ENCODE measurements at regions not wholly inside any gene's neighbourhood (a gene's known extent, or its start where the extent isn't known, plus 50 kb on each side); places are given as distances from the start of the nearest gene placed in this dataset.
"Not testable (repeated sequence)": the region's sequence is repeated elsewhere in the genome, so short reads cannot be mapped to it uniquely, and the experiment has no call there.

DNA sequence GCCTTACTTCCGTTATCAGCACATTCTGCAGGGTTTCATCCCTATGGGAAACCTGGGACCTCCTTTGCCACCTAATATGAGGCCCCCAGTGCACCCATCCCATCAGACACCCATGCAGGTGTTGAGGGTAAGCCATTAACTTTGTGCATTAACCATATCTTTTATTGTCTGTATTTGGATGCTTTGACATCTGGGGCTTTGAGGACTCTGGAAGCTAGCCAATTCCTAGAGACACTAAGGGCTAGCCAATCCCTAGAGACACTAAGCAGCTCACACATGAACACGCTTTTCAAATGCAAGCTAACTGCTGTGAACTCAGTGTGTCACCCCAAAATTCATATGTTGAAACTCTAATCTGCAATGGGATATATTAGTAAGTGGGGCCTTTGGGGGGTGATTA lies 272.5 kb upstream of the COBL start:
- Histone ChIP-seq H3K27ac (ENCODE audit: low read depth, low read length) (no peak overlapping the region), H3K4me1 (ENCODE audit: control insufficient read depth, insufficient read depth, low read length) (peaks cover 9% of the 10 kb centered on the region; the same call in 1 of the 2 replicates)

DNA sequence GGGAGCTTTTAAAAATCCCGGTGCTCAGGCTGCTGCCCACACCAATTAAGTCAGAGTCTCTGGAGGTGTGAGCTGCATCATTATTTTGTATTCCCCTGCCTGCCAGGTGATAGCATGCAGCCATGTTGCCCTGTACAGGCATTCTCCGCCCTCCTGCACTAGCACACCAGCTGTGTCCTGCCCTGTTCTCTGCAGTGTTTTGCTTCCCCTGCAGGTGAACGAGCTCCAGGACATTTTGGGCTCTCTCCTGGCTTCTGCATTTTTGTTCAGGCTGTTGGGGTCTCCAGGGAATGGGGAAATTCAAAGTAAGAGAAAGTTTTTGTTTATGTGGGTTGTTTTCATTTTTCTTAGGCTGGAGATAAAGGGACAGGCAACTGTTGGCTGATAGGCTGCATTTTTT lies 271.0 kb upstream of the COBL start:
- Histone ChIP-seq H3K27me3 (ENCODE audit: control insufficient read depth, insufficient read depth, low read length) (no peaks in the 10 kb centered on the region), H3K36me3 (ENCODE audit: control insufficient read depth, insufficient read depth, low read length) (no peaks in the 10 kb centered on the region), H3K27ac (ENCODE audit: low read depth, low read length) (no peak overlapping the region), H3K4me1 (ENCODE audit: control insufficient read depth, insufficient read depth, low read length) (peaks cover 5% of the 10 kb centered on the region; the same call in 1 of the 2 replicates), H3K4me3 (ENCODE audit: low read depth, low read length) (no peak overlapping the region), H3K9me3 (ENCODE audit: control insufficient read depth, insufficient read depth, low read depth, low read length) (no peaks in the 10 kb centered on the region), H3K9ac (ENCODE audit: low read length) (no peak overlapping the region)

More for the DNA sequence above, 272.5 kb upstream of the COBL start:
- Histone ChIP-seq H3K4me3 (ENCODE audit: low read depth, low read length) (no peak overlapping the region), H3K27me3 (ENCODE audit: control insufficient read depth, insufficient read depth, low read length) (no peaks in the 10 kb centered on the region), H3K36me3 (ENCODE audit: control insufficient read depth, insufficient read depth, low read length) (no peaks in the 10 kb centered on the region), H3K9ac (ENCODE audit: low read length) (no peak overlapping the region), H3K9me3 (ENCODE audit: control insufficient read depth, insufficient read depth, low read depth, low read length) (no peaks in the 10 kb centered on the region)

GRCh38 chr7:51577390-51577789 lies 260.8 kb upstream of the COBL start:
- H3K4me3 ChIP-seq (ENCODE audit: low read depth, low read length) = no peak overlapping the region
- H3K9ac ChIP-seq (ENCODE audit: low read length) = no peak overlapping the region
- no peaks in the 10 kb centered on the region for H3K36me3 ChIP-seq (ENCODE audit: control insufficient read depth, insufficient read depth, low read length)
- no peaks in the 10 kb centered on the region for H3K4me1 ChIP-seq (ENCODE audit: control insufficient read depth, insufficient read depth, low read length)
- no peak overlapping the region for H3K27ac ChIP-seq (ENCODE audit: low read depth, low read length)
- H3K9me3 ChIP-seq (ENCODE audit: control insufficient read depth, insufficient read depth, low read depth, low read length) = no peaks in the 10 kb centered on the region
- H3K27me3 ChIP-seq (ENCODE audit: control insufficient read depth, insufficient read depth, low read length) = no peaks in the 10 kb centered on the region

- no peaks in the 10 kb centered on the region for H3K36me3 ChIP-seq (ENCODE audit: control insufficient read depth, insufficient read depth, low read length)
- no peaks in the 10 kb centered on the region for H3K27me3 ChIP-seq (ENCODE audit: control insufficient read depth, insufficient read depth, low read length)
- H3K9ac ChIP-seq (ENCODE audit: low read length) = no peak overlapping the region
- H3K4me1 ChIP-seq (ENCODE audit: control insufficient read depth, insufficient read depth, low read length) = no peaks in the 10 kb centered on the region
- no peaks in the 10 kb centered on the region for H3K9me3 ChIP-seq (ENCODE audit: control insufficient read depth, insufficient read depth, low read depth, low read length)
- no peak overlapping the region for H3K27ac ChIP-seq (ENCODE audit: low read depth, low read length)
- no peak overlapping the region for H3K4me3 ChIP-seq (ENCODE audit: low read depth, low read length)
These were observed 253.0 kb upstream of the COBL start for GRCh38 chr7:51569581-51569980.

DNA sequence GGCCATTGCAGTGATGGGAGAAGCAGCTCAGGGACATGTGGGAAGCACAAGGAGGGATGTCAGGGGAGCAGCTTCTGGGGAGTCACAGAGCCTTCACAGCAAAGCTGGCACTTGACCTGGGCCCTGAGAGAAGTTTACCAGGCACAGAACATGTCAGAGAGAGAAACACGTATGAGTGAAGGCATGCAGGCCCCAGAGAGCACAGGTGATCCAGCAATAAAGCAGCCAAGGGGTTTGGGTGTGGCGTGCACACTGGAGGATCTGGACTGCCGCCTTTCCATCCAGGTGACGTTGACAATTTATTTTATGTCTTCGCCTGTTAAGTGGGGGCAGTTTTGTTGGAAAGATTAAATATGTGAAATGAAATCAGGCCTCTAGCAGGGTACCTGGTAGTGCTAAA lies 252.6 kb upstream of the COBL start:
- Histone ChIP-seq H3K4me3 (ENCODE audit: low read depth, low read length) (no peak overlapping the region), H3K4me1 (ENCODE audit: control insufficient read depth, insufficient read depth, low read length) (no peaks in the 10 kb centered on the region), H3K36me3 (ENCODE audit: control insufficient read depth, insufficient read depth, low read length) (no peaks in the 10 kb centered on the region), H3K27me3 (ENCODE audit: control insufficient read depth, insufficient read depth, low read length) (no peaks in the 10 kb centered on the region), H3K9me3 (ENCODE audit: control insufficient read depth, insufficient read depth, low read depth, low read length) (no peaks in the 10 kb centered on the region), H3K9ac (ENCODE audit: low read length) (no peak overlapping the region), H3K27ac (ENCODE audit: low read depth, low read length) (no peak overlapping the region)

GRCh38 chr7:51551070-51551469 lies 234.5 kb upstream of the COBL start:
- Histone ChIP-seq H3K27ac (ENCODE audit: low read depth, low read length) (no peak overlapping the region), H3K4me1 (ENCODE audit: control insufficient read depth, insufficient read depth, low read length) (no peaks in the 10 kb centered on the region), H3K36me3 (ENCODE audit: control insufficient read depth, insufficient read depth, low read length) (no peaks in the 10 kb centered on the region), H3K27me3 (ENCODE audit: control insufficient read depth, insufficient read depth, low read length) (no peaks in the 10 kb centered on the region), H3K9me3 (ENCODE audit: control insufficient read depth, insufficient read depth, low read depth, low read length) (no peaks in the 10 kb centered on the region; the same call in 1 of the 2 replicates), H3K4me3 (ENCODE audit: low read depth, low read length) (no peak overlapping the region), H3K9ac (ENCODE audit: low read length) (no peak overlapping the region)

DNA sequence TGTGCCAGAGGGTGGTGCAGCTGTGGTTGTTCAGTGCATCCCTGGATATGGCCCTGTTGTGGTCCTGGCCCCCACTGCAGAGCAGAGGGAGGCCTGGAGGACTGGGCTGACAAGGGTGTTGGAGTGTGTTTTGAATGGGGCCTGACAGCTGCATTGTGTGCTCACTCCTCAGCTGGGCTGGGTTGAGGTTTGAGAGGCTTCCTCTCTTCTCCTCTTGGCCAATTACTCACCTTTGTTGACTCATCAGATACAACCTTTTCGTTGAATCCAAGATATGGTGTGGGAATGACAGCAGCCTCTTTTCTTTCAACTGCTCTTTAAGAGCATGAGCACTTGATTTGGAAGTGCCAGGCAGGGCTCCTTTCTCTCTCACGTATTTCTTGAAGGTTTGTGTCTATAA lies 228.5 kb upstream of the COBL start:
- no peak overlapping the region for H3K27ac ChIP-seq (ENCODE audit: low read depth, low read length)
- H3K36me3 ChIP-seq (ENCODE audit: control insufficient read depth, insufficient read depth, low read length) = no peaks in the 10 kb centered on the region
- H3K27me3 ChIP-seq (ENCODE audit: control insufficient read depth, insufficient read depth, low read length) = no peaks in the 10 kb centered on the region
- H3K4me3 ChIP-seq (ENCODE audit: low read depth, low read length) = no peak overlapping the region
- peaks cover 9% of the 10 kb centered on the region; the same call in 1 of the 2 replicates for H3K4me1 ChIP-seq (ENCODE audit: control insufficient read depth, insufficient read depth, low read length)
- no peak overlapping the region for H3K9ac ChIP-seq (ENCODE audit: low read length)
- H3K9me3 ChIP-seq (ENCODE audit: control insufficient read depth, insufficient read depth, low read depth, low read length) = no peaks in the 10 kb centered on the region; the same call in 1 of the 2 replicates

- Histone ChIP-seq H3K27ac (ENCODE audit: low read depth, low read length) (no peak overlapping the region), H3K9ac (ENCODE audit: low read length) (peak overlapping the region; percentile 31), H3K9me3 (ENCODE audit: control insufficient read depth, insufficient read depth, low read depth, low read length) (no peaks in the 10 kb centered on the region; the same call in 1 of the 2 replicates), H3K36me3 (ENCODE audit: control insufficient read depth, insufficient read depth, low read length) (no peaks in the 10 kb centered on the region), H3K27me3 (ENCODE audit: control insufficient read depth, insufficient read depth, low read length) (no peaks in the 10 kb centered on the region), H3K4me1 (ENCODE audit: control insufficient read depth, insufficient read depth, low read length) (peaks cover 9% of the 10 kb centered on the region; the same call in 1 of the 2 replicates), H3K4me3 (ENCODE audit: low read depth, low read length) (no peak overlapping the region)
These were observed 227.4 kb upstream of the COBL start for GRCh38 chr7:51543801-51544553.

- not testable (repeated sequence) for H3K27ac ChIP-seq (ENCODE audit: low read depth, low read length); H3K27me3 ChIP-seq (ENCODE audit: control insufficient read depth, insufficient read depth, low read length); H3K9ac ChIP-seq (ENCODE audit: low read length); H3K4me3 ChIP-seq (ENCODE audit: low read depth, low read length); H3K36me3 ChIP-seq (ENCODE audit: control insufficient read depth, insufficient read depth, low read length); H3K4me1 ChIP-seq (ENCODE audit: control insufficient read depth, insufficient read depth, low read length)
- peaks cover 13% of the 10 kb centered on the region for H3K9me3 ChIP-seq (ENCODE audit: control insufficient read depth, insufficient read depth, low read depth, low read length)
These were observed 224.3 kb upstream of the COBL start for GRCh38 chr7:51540906-51541305.

GRCh38 chr7:51539840-51540239 lies 223.2 kb upstream of the COBL start:
- no peak overlapping the region for H3K9ac ChIP-seq (ENCODE audit: low read length)
- peaks cover 9% of the 10 kb centered on the region; the same call in 1 of the 2 replicates for H3K4me1 ChIP-seq (ENCODE audit: control insufficient read depth, insufficient read depth, low read length)
- H3K4me3 ChIP-seq (ENCODE audit: low read depth, low read length) = no peak overlapping the region
- H3K27ac ChIP-seq (ENCODE audit: low read depth, low read length) = no peak overlapping the region
- no peaks in the 10 kb centered on the region for H3K27me3 ChIP-seq (ENCODE audit: control insufficient read depth, insufficient read depth, low read length)
- peaks cover 18% of the 10 kb centered on the region for H3K9me3 ChIP-seq (ENCODE audit: control insufficient read depth, insufficient read depth, low read depth, low read length)
- H3K36me3 ChIP-seq (ENCODE audit: control insufficient read depth, insufficient read depth, low read length) = no peaks in the 10 kb centered on the region

GRCh38 chr7:51528172-51528571 lies 211.6 kb upstream of the COBL start:
- no peak overlapping the region for H3K4me3 ChIP-seq (ENCODE audit: low read depth, low read length)
- no peak overlapping the region for H3K9ac ChIP-seq (ENCODE audit: low read length)
- H3K27ac ChIP-seq (ENCODE audit: low read depth, low read length) = no peak overlapping the region
- no peaks in the 10 kb centered on the region for H3K36me3 ChIP-seq (ENCODE audit: control insufficient read depth, insufficient read depth, low read length)
- H3K9me3 ChIP-seq (ENCODE audit: control insufficient read depth, insufficient read depth, low read depth, low read length) = no peaks in the 10 kb centered on the region
- no peaks in the 10 kb centered on the region for H3K27me3 ChIP-seq (ENCODE audit: control insufficient read depth, insufficient read depth, low read length)
- H3K4me1 ChIP-seq (ENCODE audit: control insufficient read depth, insufficient read depth, low read length) = no peaks in the 10 kb centered on the region
